GM12892 (cell line): ENCODE measurements at regions not wholly inside any gene's neighbourhood (a gene's known extent, or its start where the extent isn't known, plus 50 kb on each side); places are given as distances from the start of the nearest gene placed in this dataset.

ENCODE experiments used
- DNase-seq: peaks from one replicate; pipeline ENCODE4 v3.0.0; 2011; ENCODE audit not compliant: insufficient read length
- FAIRE-seq: peaks from 2 replicates; lab custom pipeline; 2011; peaks lifted over from hg19 to GRCh38; lab: Jason Lieb, UNC
- POLR2A ChIP-seq: IDR thresholded peaks from 2 replicates; pipeline ENCODE4 v1.6.1; 2011; ENCODE audit warnings: low read depth, low read length, control low read depth
- POLR2AphosphoS5 ChIP-seq: IDR thresholded peaks from 2 replicates; pipeline ENCODE4 v1.6.1; 2011; ENCODE audit warnings: low read depth, low read length, control low read depth
- TAF1 ChIP-seq: IDR thresholded peaks from 2 replicates; pipeline ENCODE4 v1.6.1; 2011; ENCODE audit warnings: low read depth, mild to moderate bottlenecking, control low read depth, low read length, borderline replicate concordance

DNA sequence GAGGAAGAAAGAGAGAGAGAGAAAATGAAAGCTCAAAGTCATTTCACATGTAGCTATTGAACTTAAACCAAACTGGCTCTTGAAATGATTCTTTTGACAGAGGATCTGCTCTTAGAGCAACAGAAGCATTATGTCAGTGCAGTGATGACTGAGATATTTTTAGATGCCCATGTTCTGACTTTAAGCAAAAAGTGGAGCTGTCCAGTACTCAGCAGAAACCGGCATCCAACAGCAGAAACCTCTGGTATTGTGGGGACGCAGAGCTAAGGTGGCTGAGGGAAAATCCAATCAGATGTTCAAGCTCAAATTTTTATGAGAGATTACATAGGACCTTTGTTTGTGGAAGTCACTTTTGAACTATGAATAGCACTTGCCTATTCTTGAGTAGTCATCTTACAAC lies 69.8 kb upstream of the ANKFN1 start:
- FAIRE-seq = no peak
- TF ChIP-seq POLR2A = no peak
- TF ChIP-seq POLR2AphosphoS5 = no peak
- TF ChIP-seq TAF1 = no peak

DNA sequence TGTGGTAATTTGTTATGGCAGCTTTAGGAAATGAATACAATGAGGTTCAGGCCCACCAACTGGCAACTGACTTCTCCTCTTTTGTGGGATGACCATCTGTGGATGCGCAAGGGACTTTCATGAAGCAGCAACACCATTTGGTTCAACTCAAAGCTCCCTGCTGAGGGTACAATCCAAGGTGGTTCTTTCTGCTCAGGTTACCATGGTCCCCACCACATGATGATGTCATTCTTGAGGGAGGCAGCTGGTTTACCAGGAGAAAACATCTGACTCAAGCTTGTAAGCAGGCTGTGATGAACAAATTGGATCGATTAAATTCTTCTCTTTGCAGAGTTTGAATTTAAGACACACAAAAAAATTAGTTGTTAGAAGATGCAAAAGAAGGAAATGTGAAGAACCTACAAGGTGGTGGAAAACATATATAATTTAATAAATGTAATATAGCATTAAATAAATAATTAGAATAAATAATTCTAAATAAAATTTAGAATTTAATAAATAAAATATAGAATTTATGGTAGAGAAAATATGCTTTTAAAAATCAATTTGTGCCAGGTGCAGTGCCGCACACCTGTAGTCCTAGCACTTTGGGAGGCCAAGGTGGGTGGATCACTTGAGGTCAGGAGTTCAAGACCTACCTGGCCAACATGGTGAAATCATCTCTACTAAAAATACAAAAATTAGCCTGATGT lies 67.6 kb upstream of the ANKFN1 start:
- TF ChIP-seq POLR2AphosphoS5 (no peak), TAF1 (no peak), POLR2A (no peak)
- DNase-seq (no peak), FAIRE-seq (no peak)

More for the DNA sequence above, 69.8 kb upstream of the ANKFN1 start:
- no peak for DNase-seq

DNA sequence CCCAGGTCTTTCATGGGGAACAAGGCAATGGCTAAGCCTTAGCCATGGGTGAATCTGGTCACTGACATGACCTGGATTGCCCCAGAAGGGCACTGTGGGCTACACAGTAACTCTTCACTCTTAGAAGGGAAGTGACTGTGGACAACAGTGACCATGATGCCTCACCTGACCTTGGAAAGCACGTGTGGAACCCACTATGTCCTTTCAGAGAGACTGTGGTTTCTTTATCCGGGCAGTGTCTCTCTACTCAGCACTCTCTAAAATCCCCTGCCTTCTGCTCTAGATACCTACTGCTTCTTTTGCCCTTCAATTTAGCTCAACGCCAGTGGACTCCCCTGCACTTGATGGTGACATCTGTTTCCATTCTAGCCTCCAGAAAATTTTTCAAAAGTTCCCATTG lies 66.1 kb upstream of the ANKFN1 start:
- DNase-seq = no peak
- no peak for FAIRE-seq
- TF ChIP-seq TAF1 = no peak
- no peak for TF ChIP-seq POLR2A
- no peak for TF ChIP-seq POLR2AphosphoS5

DNA sequence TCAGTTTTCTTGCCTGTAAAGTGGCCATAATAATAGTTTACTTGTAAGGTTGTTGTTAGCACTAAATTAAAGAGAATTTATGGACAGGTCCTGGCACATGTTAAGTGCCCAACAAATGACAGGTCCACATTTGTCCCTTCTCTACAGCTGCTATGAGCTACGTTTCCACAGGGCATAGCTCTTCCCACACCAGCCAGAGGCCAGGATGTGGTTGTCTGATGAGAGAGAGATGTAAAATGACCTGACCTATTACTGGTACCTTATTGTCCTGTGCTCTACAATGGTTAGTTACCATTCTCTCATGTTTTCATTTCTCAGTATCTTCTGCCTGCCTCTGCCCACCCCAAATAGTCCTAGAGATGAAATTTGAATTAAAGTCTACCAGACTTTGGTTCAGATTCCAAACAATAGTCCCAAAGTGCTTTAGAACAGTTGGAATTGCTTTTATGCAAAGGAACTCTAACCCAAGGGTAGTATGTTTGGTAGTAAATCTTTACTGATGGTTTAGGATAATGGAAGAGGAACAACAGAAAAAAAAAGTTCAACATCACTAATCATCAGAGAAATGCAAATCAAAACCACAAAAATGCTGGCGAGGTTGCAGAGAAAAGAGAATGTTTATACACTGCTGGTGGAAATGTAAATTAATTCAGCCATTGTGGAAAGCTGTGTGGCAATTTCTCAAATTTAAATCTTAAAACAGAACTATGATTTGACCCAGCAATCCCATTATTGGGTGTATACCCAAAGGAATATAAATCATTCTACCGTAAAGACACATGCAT lies 57.1 kb upstream of the ANKFN1 start:
- FAIRE-seq = no peak
- no peak for DNase-seq
- TF ChIP-seq POLR2A (no peak), POLR2AphosphoS5 (no peak), TAF1 (no peak)

DNA sequence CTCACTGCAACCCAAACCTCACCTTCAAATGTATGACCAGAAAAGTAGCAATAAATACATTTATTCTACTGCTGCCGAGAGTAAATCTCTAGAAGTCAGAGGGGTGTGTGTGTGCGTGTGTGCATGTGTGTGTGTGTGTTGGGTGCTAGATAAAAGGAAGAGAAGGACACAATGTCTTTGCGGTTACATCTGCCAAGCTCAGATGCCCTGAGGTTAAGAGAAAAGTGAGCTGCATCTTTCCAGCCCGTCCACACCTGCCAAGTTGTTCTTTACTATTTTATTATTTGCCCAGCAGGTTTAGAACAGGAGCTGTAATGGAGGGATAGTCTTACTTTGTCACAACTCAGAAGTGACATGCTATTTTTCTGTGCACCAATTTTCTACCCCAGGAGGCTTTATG lies 54.5 kb upstream of the ANKFN1 start:
- FAIRE-seq (no peak), DNase-seq (no peak)
- TF ChIP-seq POLR2A (no peak), POLR2AphosphoS5 (no peak), TAF1 (no peak)

DNA sequence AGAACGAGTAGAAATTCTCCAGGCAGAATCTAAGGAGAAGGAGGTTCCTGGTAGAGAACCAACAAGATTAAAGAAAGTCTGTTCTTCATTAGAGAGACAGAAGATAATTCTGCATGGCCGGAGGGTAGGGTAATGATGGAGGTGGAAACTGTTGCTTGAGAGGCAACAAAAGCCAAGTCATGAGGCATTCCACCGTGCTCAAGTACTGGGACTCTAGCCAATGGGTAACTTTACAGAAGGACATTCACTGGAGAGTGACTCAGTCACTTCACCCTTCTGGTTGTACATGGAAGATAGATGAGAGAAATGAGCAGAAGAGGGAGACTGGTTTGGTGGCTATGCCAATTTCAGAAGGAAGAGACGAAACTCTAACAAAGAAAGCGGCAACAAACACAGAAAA lies 53.6 kb upstream of the ANKFN1 start:
- FAIRE-seq = no peak
- no peak for DNase-seq

More for the DNA sequence above, 53.6 kb upstream of the ANKFN1 start:
- no peak for TF ChIP-seq TAF1
- no peak for TF ChIP-seq POLR2AphosphoS5
- TF ChIP-seq POLR2A = no peak
